MCF 10A (cell line): ENCODE measurements at regions not wholly inside any gene's neighbourhood (a gene's known extent, or its start where the extent isn't known, plus 50 kb on each side); places are given as distances from the start of the nearest gene placed in this dataset.

Experiments used
- BruUV-seq: library from RNA; stranded (reverse); fragments of 400-500 nt; replicated peaks from 2 replicates; lab custom pipeline; 2021; lab: Mats Ljungman, UMichigan
- CTCF ChIA-PET: fragments of 300-600 bp; sonication (Branson Sonifier 250); formaldehyde crosslinking; extraction: SDS; loops from one replicate; lab custom pipeline; 2021; ENCODE audit warnings: antibody characterized with exemption, inconsistent platforms; lab: Yijun Ruan, JAX
- POLR2A ChIA-PET: fragments of 300-600, 350-650 bp; sonication (Branson Sonifier 250); formaldehyde crosslinking; extraction: SDS; loops from one replicate; lab custom pipeline; 2020; ENCODE audit warnings: antibody characterized with exemption, inconsistent platforms; lab: Yijun Ruan, JAX
- DNase-seq: peaks from one replicate; pipeline ENCODE4 v3.0.0-alpha.2; 2018; ENCODE audit not compliant: unreplicated experiment
- H3K27ac Mint-ChIP-seq: one replicate; pipeline ENCODE4 v1.8.0; 2022; ENCODE audit warnings: mild to moderate bottlenecking, low read depth, mixed read lengths; ENCODE audit not compliant: unreplicated experiment
- H3K27me3 Mint-ChIP-seq: one replicate; pipeline ENCODE4 v1.8.0; 2022; ENCODE audit warnings: mixed read lengths; ENCODE audit not compliant: insufficient read depth, unreplicated experiment
- H3K36me3 Mint-ChIP-seq: one replicate; pipeline ENCODE4 v1.8.0; 2022; ENCODE audit warnings: mild to moderate bottlenecking, moderate library complexity, mixed read lengths; ENCODE audit not compliant: insufficient read depth, unreplicated experiment
- H3K4me1 Mint-ChIP-seq: one replicate; pipeline ENCODE4 v1.8.0; 2022; ENCODE audit warnings: mixed read lengths; ENCODE audit not compliant: insufficient read depth, unreplicated experiment
- H3K4me3 Mint-ChIP-seq: one replicate; pipeline ENCODE4 v1.8.0; 2022; ENCODE audit warnings: mild to moderate bottlenecking, moderate library complexity, mixed read lengths; ENCODE audit not compliant: unreplicated experiment
- H3K9me3 Mint-ChIP-seq: one replicate; pipeline ENCODE4 v1.8.0; 2022; ENCODE audit warnings: mixed read lengths; ENCODE audit not compliant: unreplicated experiment
- CTCF ChIP-seq: fragments of 200-600 bp; IDR thresholded peaks from one replicate; pipeline ENCODE4 v1.8.0; 2022; ENCODE audit warnings: antibody characterized with exemption, mild to moderate bottlenecking; ENCODE audit not compliant: unreplicated experiment
- intact Hi-C: fragments of 100-400 bp; cut with micrococcal nuclease; formaldehyde crosslinking; loops from 2 replicates; pipeline ENCODE4 v1.14.1; 2022

DNA sequence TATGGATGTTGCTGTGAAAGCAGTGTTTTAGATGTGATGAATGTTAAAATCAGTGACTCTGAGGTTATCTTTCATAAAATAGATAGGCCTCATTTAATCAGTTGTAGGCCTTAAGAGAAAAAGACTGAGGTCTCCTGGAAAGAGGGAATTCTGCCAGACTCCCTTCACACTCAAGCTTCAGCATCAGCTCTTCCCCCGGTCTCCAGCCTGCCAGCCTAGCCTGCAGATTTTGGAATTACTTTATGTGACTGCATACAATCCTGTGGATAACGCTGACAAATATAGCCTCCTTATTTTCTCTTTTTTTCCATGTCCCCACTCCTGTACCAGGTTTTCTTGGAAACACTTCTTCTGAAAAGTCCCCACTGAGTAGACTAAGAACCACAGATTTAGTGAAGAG, 510.3 kb downstream of the GBE1 start:
- peaks cover 14% of the 10 kb centered on the region for H3K4me1 Mint-ChIP-seq
- H3K27ac Mint-ChIP-seq: no peak overlapping the region
- DNase-seq: no peak
- H3K36me3 Mint-ChIP-seq: no peaks in the 10 kb centered on the region
- POLR2A ChIA-PET: interaction anchor here (1.1 kb wide), 1 partner anchor 9 kb away, joined by 3 read pairs; no protein-coding TSS in a partner anchor
- CTCF ChIA-PET: interaction anchor here (0.6 to 1.7 kb wide), 2 partner anchors 9 to 1368 kb away, joined by 4 to 8 read pairs; no protein-coding TSS in a partner anchor
- intact Hi-C loops: no loop called here
- H3K27me3 Mint-ChIP-seq: peaks cover 12% of the 10 kb centered on the region
- no TSS peak for BruUV-seq
- no peak overlapping the region for H3K4me3 Mint-ChIP-seq
- no peaks in the 10 kb centered on the region for H3K9me3 Mint-ChIP-seq
- no peak for TF ChIP-seq CTCF

DNA sequence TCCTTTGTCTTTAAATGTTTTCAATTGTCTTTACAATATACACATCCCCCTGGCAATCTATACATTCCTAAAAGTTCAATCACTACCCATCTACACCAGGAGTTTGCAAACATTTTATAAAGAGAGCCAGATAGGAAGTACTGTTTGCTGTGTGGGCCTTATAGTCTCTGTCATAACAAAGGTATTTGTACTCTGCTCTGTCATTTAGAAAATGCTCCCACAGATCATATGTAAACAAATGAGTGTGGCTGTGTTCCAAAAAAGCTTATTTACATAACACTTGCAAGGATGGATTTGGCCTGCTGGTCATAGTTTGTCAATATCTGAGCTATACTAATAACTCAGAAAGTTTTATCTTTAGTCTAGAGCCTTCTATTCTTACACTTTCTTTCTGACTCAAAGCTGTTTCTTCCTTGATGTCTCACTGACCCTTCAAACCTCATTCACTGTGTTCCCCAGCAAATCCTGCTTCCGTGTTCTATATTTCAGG, 511.9 kb downstream of the GBE1 start:
- H3K4me3 Mint-ChIP-seq: no peak overlapping the region
- no peaks in the 10 kb centered on the region for H3K36me3 Mint-ChIP-seq
- no peak for TF ChIP-seq CTCF
- intact Hi-C loops: no loop called here
- BruUV-seq: no TSS peak
- peaks cover 14% of the 10 kb centered on the region for H3K4me1 Mint-ChIP-seq
- CTCF ChIA-PET: no interaction called here
- DNase-seq: peak; percentile 43
- H3K27ac Mint-ChIP-seq: no peak overlapping the region
- peaks cover 27% of the 10 kb centered on the region for H3K27me3 Mint-ChIP-seq
- POLR2A ChIA-PET: interaction anchor here (0.6 kb wide), 1 partner anchor 27 kb away, joined by 3 read pairs; no protein-coding TSS in a partner anchor
- no peaks in the 10 kb centered on the region for H3K9me3 Mint-ChIP-seq

GRCh38 chr3:81245501-81245900, 515.9 kb downstream of the GBE1 start:
- TF ChIP-seq CTCF: no peak
- no peak overlapping the region for H3K27ac Mint-ChIP-seq
- no TSS peak for BruUV-seq
- H3K4me3 Mint-ChIP-seq: no peak overlapping the region
- no peaks in the 10 kb centered on the region for H3K36me3 Mint-ChIP-seq
- intact Hi-C loops: no loop called here
- H3K9me3 Mint-ChIP-seq: no peaks in the 10 kb centered on the region
- ChIA-PET POLR2A (no interaction called here), CTCF (no interaction called here)
- H3K4me1 Mint-ChIP-seq: peaks cover 14% of the 10 kb centered on the region
- no peak for DNase-seq
- peaks cover 54% of the 10 kb centered on the region for H3K27me3 Mint-ChIP-seq

GRCh38 chr3:81245043-81245442, 516.4 kb downstream of the GBE1 start:
- intact Hi-C loops: no loop called here
- no peak for DNase-seq
- BruUV-seq: no TSS peak
- H3K27ac Mint-ChIP-seq: no peak overlapping the region
- ChIA-PET POLR2A (no interaction called here), CTCF (no interaction called here)
- H3K4me1 Mint-ChIP-seq: peaks cover 13% of the 10 kb centered on the region
- no peaks in the 10 kb centered on the region for H3K9me3 Mint-ChIP-seq
- peaks cover 59% of the 10 kb centered on the region for H3K27me3 Mint-ChIP-seq
- no peak for TF ChIP-seq CTCF
- no peak overlapping the region for H3K4me3 Mint-ChIP-seq
- no peaks in the 10 kb centered on the region for H3K36me3 Mint-ChIP-seq
